PC-9 (cell line): ENCODE measurements at regions not wholly inside any gene's neighbourhood (a gene's known extent, or its start where the extent isn't known, plus 50 kb on each side); places are given as distances from the start of the nearest gene placed in this dataset.

ENCODE experiments used
- BruUV-seq: library from RNA; stranded (reverse); fragments of 400-500 nt; replicated peaks from 2 replicates; lab custom pipeline; 2021; lab: Mats Ljungman, UMichigan
- CTCF ChIA-PET: fragments of 300-600 bp; sonication (Branson Sonifier 250); formaldehyde crosslinking; loops from one replicate; lab custom pipeline; 2022; ENCODE audit warnings: antibody characterized with exemption; lab: Charles Lee
- POLR2A ChIA-PET: fragments of 300-600 bp; sonication (Branson Sonifier 250); formaldehyde crosslinking; loops from one replicate; lab custom pipeline; 2022; ENCODE audit warnings: antibody characterized with exemption; ENCODE audit not compliant: unreplicated experiment; lab: Charles Lee
- DNase-seq, 2 experiments: peaks; one replicate each; pipeline versions ENCODE4 v3.0.0 to v3.0.0-alpha.2; 2015 to 2022; ENCODE audit warnings: mixed read lengths in 1 of 2
- H2AFZ ChIP-seq: fragments of 200-600 bp; sonication (generic); 2 replicates; pipeline ENCODE4 v1.8.1; 2017; ENCODE audit warnings: antibody characterized with exemption
- H3F3A ChIP-seq: fragments of 200-600 bp; sonication (generic); 2 replicates; pipeline ENCODE4 v1.8.1; 2017; ENCODE audit warnings: antibody characterized with exemption, mild to moderate bottlenecking, low read depth; ENCODE audit not compliant: insufficient read depth
- H3K27ac ChIP-seq: fragments of 200-600 bp; sonication (generic); 2 replicates; pipeline ENCODE4 v1.6.1; 2016; ENCODE audit warnings: mixed run types
- H3K27me3 ChIP-seq: fragments of 200-600 bp; sonication (generic); 2 replicates; pipeline ENCODE4 v1.6.1; 2016; ENCODE audit warnings: low read depth, mixed run types; ENCODE audit not compliant: insufficient read depth
- H3K36me3 ChIP-seq: fragments of 200-600 bp; sonication (generic); 2 replicates; pipeline ENCODE4 v1.6.1; 2016; ENCODE audit warnings: low read depth, mixed run types
- H3K4me1 ChIP-seq: fragments of 200-600 bp; sonication (generic); replicated peaks from 2 replicates; pipeline ENCODE4 v1.6.1; 2016; ENCODE audit warnings: mixed run types; ENCODE audit not compliant: insufficient read depth
- H3K4me2 ChIP-seq: fragments of 200-600 bp; sonication (generic); 2 replicates; pipeline ENCODE4 v1.6.1; 2017; ENCODE audit warnings: mixed run types
- H3K4me3 ChIP-seq: fragments of 200-600 bp; sonication (generic); 2 replicates; pipeline ENCODE4 v1.6.1; 2016; ENCODE audit warnings: mixed run types
- H3K79me2 ChIP-seq: fragments of 200-600 bp; sonication (generic); 2 replicates; pipeline ENCODE4 v1.6.1; 2017; ENCODE audit warnings: low read depth, mixed run types
- H3K9me2 ChIP-seq: fragments of 200-600 bp; sonication (generic); 2 replicates; pipeline ENCODE4 v1.8.1; 2017; ENCODE audit warnings: mild to moderate bottlenecking; ENCODE audit not compliant: insufficient read depth
- H3K9me3 ChIP-seq: fragments of 200-600 bp; sonication (generic); 2 replicates; pipeline ENCODE4 v1.8.1; 2016; ENCODE audit warnings: low read depth; ENCODE audit not compliant: insufficient read depth
- H4K20me1 ChIP-seq: fragments of 200-600 bp; sonication (generic); 2 replicates; pipeline ENCODE4 v1.8.1; 2017; ENCODE audit not compliant: insufficient read depth
- CTCF ChIP-seq: fragments of 200-600 bp; sonication (generic); conservative IDR thresholded peaks from 2 replicates; pipeline ENCODE4 v1.6.1; 2017; ENCODE audit warnings: mixed run types, antibody characterized with exemption, mild to moderate bottlenecking, moderate library complexity
- EZH2 ChIP-seq: fragments of 200-600 bp; sonication (generic); IDR thresholded peaks from 2 replicates; pipeline ENCODE4 v1.8.0; 2017; ENCODE audit warnings: antibody characterized with exemption, low read depth
- intact Hi-C: fragments of 100-400 bp; cut with micrococcal nuclease; formaldehyde crosslinking; loops from one replicate; pipeline ENCODE4 v1.10.0; 2022; ENCODE audit not compliant: unreplicated experiment

GRCh38 chr10:105725007-105725406, 1083.9 kb downstream of the SORCS3 start:
- H2AFZ ChIP-seq: no peak overlapping the region
- intact Hi-C loops: no loop called here
- BruUV-seq: no TSS peak
- H4K20me1 ChIP-seq: no peaks in the 10 kb centered on the region
- DNase-seq: no peak
- TF ChIP-seq CTCF (no peak), EZH2 (no peak)
- ChIA-PET CTCF (no interaction called here), POLR2A (no interaction called here)
- no peaks in the 10 kb centered on the region for H3K9me2 ChIP-seq
- no peak overlapping the region for H3K4me2 ChIP-seq
- no peaks in the 10 kb centered on the region for H3K9me3 ChIP-seq
- no peak overlapping the region for H3K4me3 ChIP-seq
- no peaks in the 10 kb centered on the region for H3K79me2 ChIP-seq
- H3K27ac ChIP-seq: no peak overlapping the region
- no peaks in the 10 kb centered on the region for H3K4me1 ChIP-seq
- no peaks in the 10 kb centered on the region for H3F3A ChIP-seq
- no peaks in the 10 kb centered on the region for H3K36me3 ChIP-seq
- H3K27me3 ChIP-seq: no peaks in the 10 kb centered on the region

- Histone ChIP-seq H3F3A (no peaks in the 10 kb centered on the region), H3K4me3 (no peak overlapping the region), H2AFZ (no peak overlapping the region), H3K79me2 (no peaks in the 10 kb centered on the region), H3K9me3 (no peaks in the 10 kb centered on the region), H3K27me3 (no peaks in the 10 kb centered on the region), H3K4me1 (no peaks in the 10 kb centered on the region), H3K27ac (no peak overlapping the region), H3K36me3 (no peaks in the 10 kb centered on the region), H3K9me2 (no peaks in the 10 kb centered on the region), H3K4me2 (no peak overlapping the region), H4K20me1 (no peaks in the 10 kb centered on the region)
- no TSS peak for BruUV-seq
- ChIA-PET POLR2A (no interaction called here), CTCF (no interaction called here)
- TF ChIP-seq CTCF (no peak), EZH2 (no peak)
- intact Hi-C loops: no loop called here
- no peak for DNase-seq
These were observed 1077.3 kb downstream of the SORCS3 start for GRCh38 chr10:105718207-105718995.

GRCh38 chr10:105714728-105715127, 1073.6 kb downstream of the SORCS3 start:
- no peaks in the 10 kb centered on the region for H3K9me2 ChIP-seq
- H3K27me3 ChIP-seq: no peaks in the 10 kb centered on the region
- ChIA-PET POLR2A (no interaction called here), CTCF (no interaction called here)
- H3K4me1 ChIP-seq: no peaks in the 10 kb centered on the region
- no TSS peak for BruUV-seq
- no peak for TF ChIP-seq EZH2
- no peaks in the 10 kb centered on the region for H4K20me1 ChIP-seq
- no peak overlapping the region for H3K27ac ChIP-seq
- no peak overlapping the region for H3K4me2 ChIP-seq
- H3F3A ChIP-seq: no peaks in the 10 kb centered on the region
- H3K79me2 ChIP-seq: no peaks in the 10 kb centered on the region
- no peak for DNase-seq
- H2AFZ ChIP-seq: no peak overlapping the region
- intact Hi-C loops: no loop called here
- no peaks in the 10 kb centered on the region for H3K36me3 ChIP-seq
- H3K4me3 ChIP-seq: no peak overlapping the region
- H3K9me3 ChIP-seq: no peaks in the 10 kb centered on the region
